GM10266 (cell line): ENCODE measurements at regions not wholly inside any gene's neighbourhood (a gene's known extent, or its start where the extent isn't known, plus 50 kb on each side); places are given as distances from the start of the nearest gene placed in this dataset.

ENCODE experiments used
- DNase-seq: peaks from one replicate; pipeline ENCODE4 v3.0.0; 2012; ENCODE audit errors: extremely low spot score
- TF ChIP-seq, protein P1 (sequence below): IDR thresholded peaks from 2 replicates; pipeline ENCODE4 v1.5.1; 2012; ENCODE audit warnings: mild to moderate bottlenecking, low read depth; ENCODE audit not compliant: control insufficient read depth, insufficient read depth; ENCODE audit errors: missing control alignments

DNA sequence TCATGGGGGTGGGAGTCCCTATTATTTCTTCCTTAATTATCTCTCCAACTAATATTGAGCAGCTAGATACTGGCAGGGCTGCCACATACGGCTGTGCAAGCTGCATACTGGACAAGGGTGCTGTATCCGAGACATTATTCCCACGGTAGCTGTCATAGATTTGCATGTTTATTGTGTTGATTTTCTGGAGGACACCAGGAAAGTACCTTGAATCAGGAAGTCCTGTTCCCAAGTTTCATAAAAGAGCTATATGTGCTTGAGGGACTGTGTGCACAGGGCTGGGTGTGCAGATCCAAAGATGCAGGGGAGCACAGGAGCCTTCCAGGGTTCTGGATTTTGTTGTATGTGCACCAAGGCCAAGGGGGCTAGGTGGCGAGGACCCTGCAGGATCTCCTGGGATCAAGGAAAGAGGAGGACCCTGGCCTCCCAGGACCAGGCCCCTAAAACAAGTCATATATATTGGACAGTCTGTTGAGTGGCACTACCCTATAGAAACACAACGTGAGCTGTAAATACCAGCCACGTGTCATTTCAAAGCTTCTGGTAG lies 119.2 kb upstream of the ALDH1A3 start:
- no peak for DNase-seq
- TF ChIP-seq, protein P1, sequence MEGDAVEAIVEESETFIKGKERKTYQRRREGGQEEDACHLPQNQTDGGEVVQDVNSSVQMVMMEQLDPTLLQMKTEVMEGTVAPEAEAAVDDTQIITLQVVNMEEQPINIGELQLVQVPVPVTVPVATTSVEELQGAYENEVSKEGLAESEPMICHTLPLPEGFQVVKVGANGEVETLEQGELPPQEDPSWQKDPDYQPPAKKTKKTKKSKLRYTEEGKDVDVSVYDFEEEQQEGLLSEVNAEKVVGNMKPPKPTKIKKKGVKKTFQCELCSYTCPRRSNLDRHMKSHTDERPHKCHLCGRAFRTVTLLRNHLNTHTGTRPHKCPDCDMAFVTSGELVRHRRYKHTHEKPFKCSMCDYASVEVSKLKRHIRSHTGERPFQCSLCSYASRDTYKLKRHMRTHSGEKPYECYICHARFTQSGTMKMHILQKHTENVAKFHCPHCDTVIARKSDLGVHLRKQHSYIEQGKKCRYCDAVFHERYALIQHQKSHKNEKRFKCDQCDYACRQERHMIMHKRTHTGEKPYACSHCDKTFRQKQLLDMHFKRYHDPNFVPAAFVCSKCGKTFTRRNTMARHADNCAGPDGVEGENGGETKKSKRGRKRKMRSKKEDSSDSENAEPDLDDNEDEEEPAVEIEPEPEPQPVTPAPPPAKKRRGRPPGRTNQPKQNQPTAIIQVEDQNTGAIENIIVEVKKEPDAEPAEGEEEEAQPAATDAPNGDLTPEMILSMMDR, result no peak

DNA sequence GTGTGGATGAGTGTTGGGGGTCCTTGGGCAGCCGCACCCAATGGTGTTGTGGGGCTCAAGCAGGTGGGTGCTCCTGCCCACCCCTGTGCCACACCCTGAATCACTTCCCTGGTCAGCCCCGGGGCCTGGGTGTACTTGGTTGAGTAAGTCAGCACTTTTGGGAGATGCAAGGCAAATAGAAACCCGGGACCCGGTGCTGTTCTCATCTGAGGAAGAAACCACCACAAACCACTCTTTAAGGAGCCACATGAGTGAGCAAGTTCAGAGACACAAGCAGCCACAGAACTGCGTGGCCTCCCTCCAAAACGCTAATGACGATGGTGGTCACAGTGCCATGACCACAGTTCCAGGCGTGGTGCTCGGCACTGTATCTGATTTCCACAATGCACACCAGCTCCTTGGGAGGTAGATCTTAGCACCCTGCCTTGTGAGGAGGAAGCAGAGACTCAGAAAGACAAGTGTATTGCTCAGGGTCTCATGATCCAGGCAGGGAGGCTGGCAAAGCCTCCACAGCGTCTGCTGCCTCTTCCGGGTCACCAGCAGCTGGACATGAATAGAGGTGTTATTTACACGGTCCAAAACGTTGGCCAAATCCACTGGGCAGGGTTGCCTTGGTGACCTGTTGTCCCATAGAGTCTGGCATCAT lies 118.2 kb upstream of the ALDH1A3 start:
- TF ChIP-seq, protein P1, result no peak
- DNase-seq, result peak; percentile 3

DNA sequence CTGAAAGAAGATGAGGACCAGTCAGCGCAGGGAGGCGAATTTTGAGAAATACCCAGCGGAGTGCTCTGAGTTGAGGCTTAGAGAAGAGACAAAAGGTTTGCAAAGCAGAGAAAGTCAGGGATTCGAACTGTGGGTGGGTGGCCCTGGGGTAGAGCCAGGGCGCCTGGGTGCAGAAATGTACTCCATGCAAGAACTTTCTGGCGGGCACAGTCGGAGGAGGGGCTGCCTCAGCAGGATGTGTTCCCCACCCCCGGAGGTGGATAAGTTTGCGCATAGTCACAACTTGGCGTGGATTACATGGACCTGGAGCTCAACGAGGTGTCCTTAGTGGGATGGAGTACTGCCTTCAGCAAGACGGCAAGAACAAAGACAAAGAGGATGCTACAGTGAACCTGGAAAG lies 117.3 kb upstream of the ALDH1A3 start:
- TF ChIP-seq, protein P1, result no peak

DNA sequence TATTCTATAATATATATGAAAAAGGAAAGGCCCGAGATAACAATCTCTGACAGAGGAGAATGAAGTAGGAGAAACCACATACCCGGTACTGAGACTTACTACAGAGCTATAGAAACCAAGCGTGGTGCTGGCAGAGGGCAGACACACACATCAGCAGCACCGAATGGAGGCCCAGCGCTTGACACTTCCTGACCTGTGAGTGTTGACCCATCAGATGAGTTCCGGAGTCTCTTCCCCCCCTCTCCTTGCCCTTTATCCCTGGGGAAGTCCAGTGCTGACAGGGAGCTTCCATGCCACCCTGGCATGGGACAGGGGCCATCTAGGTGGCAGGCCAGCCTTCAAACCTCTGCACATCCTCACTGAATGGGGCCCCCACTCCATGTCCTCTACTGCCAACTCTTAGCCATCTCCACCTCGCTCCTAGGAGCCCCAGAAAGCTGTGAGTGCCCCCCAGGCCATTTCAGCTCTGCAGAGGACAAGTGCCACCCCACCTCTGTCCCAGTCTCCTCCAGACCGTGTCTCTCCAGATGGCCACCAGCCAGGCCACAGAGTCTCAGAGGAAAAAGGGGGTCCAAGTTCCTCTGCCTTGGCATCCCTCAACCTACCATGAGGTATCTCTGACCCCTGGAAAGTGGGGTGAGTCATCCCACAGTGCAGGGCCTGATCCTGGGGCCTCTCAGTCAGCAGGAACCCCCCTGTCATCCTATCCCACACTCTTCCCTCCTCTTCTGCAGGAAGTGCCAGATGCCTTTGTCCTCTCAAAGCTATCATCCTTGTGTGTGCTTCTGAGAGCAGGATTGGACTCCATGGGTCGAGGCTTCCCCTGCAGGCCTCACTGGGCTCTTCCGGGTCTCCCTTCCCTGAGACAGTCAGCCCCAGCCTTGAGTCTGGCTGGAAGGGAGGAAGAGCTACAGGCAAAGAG lies 116.5 kb upstream of the ALDH1A3 start:
- DNase-seq, result peak; percentile 4
- TF ChIP-seq, protein P1, result no peak

More for the DNA sequence above, 117.3 kb upstream of the ALDH1A3 start:
- DNase-seq, result no peak

DNA sequence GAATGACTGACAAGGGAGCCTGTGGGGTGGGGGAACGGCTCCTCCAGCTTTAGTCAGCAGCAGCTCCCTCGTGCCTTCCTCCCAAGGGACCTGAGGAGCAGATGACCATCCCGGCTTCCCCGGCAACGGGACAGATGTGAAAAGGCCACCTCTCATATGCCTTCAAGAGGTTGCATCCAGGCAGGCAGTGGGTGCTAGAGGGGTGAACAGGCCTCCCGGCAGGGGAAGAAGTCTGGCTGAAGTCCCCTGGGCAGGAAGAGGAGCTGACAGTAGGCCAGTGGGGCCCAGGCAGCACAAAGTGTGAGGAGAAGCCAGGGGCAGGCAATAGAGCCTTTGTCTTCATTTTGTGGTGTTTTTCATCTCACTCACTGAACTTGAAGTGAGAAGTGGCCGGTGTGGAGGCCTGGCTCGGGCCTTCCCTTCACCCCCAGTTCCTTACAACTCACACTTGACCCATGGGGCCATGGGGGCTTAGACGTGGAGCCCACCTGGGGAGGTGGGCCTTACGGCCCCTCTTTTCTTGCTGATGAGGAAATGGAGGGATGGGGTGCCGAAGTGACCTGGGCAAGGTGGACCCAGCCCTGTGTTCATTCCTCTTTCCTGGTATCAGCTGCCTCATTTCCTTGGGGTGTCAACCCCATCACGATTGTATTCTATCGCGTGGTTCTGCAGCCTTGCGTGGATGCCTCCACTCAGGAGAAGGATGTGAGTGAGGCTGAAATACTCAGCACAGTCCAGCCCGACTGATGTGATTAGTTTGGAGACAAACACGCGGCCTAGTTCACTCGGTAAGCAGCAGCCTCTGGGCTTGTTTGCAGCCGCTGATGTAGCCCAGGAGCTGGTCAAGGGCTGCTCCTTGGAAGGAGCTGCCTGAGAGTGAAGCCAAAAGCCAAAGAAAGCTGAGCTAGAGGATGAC lies 115.5 kb upstream of the ALDH1A3 start:
- peak; percentile 3 for DNase-seq
- TF ChIP-seq, protein P1, result no peak

DNA sequence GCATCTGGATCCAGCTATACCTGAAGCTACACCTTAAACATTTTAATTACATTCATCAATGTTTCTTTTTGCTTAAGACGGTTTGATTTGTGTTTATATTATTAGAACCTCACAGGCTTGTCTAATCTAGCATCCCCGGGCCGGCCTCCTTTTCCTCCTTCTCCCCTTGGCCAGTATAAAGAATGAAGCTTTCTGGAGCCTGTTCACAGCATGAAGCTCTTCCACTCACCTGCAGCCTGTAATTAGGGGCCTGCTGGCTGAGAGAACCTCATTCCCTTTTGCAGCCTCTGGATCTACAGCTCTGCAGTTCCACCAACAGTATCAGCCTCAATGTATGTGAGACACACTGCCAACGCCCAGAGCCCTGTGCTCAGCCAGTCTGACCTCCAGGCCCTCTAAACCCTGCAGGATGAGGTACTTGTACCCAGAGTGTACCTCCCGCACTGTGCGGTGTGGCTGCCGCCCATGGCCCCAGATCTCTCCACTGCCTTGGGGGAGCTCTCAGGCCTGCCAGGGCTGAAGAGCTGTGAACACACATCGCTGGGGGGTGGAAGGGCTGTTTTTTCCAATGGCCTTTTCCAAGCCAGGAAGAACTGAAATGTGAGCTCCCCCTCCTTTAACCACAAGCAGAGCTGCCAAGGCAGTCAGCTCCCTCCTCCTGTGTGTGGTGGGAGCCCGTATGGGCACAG lies 114.7 kb upstream of the ALDH1A3 start:
- no peak for DNase-seq

More for the DNA sequence above, 114.7 kb upstream of the ALDH1A3 start:
- TF ChIP-seq, protein P1, result no peak
